ENCODE measurements at regions not wholly inside any gene's neighbourhood (a gene's known extent, or its start where the extent isn't known, plus 50 kb on each side); places are given as distances from the start of the nearest gene placed in this dataset.

DNA sequence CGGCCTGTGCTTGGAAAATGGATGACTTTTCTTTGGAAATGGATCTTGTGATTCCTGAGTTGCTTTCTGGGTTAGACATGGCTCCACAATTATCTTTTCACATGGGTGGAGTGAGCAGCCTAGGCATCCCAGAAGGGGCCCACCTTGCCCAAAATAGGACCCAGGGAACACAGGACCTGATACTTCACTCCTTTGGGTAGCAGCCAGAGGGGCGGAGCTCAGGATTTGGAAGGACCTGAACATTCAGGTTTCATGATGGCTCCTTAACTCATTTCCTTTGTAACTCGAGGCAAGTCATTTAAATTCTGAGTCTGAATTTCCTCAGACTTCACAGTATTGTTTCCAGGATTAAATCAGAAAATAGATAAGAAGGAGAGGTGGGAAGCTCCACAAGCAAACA lies 178.3 kb upstream of the ZMIZ1 start:
- TF ChIP-seq, protein P1, sequence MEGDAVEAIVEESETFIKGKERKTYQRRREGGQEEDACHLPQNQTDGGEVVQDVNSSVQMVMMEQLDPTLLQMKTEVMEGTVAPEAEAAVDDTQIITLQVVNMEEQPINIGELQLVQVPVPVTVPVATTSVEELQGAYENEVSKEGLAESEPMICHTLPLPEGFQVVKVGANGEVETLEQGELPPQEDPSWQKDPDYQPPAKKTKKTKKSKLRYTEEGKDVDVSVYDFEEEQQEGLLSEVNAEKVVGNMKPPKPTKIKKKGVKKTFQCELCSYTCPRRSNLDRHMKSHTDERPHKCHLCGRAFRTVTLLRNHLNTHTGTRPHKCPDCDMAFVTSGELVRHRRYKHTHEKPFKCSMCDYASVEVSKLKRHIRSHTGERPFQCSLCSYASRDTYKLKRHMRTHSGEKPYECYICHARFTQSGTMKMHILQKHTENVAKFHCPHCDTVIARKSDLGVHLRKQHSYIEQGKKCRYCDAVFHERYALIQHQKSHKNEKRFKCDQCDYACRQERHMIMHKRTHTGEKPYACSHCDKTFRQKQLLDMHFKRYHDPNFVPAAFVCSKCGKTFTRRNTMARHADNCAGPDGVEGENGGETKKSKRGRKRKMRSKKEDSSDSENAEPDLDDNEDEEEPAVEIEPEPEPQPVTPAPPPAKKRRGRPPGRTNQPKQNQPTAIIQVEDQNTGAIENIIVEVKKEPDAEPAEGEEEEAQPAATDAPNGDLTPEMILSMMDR (IDR thresholded peaks at IDR 0.05) = no peak
- TF ChIP-seq POLR2A (IDR thresholded peaks at IDR 0.05) (no peak), EP300 (IDR thresholded peaks at IDR 0.05) (no peak)
